NB4 (cell line): ENCODE measurements at regions not wholly inside any gene's neighbourhood (a gene's known extent, or its start where the extent isn't known, plus 50 kb on each side); places are given as distances from the start of the nearest gene placed in this dataset.
"Not testable (repeated sequence)": the region's sequence is repeated elsewhere in the genome, so short reads cannot be mapped to it uniquely, and the experiment has no call there.

Source experiments
- DNase-seq: peaks from one replicate; pipeline ENCODE4 v3.0.0; 2010; ENCODE audit warnings: low read depth
- H3K4me3 ChIP-seq: one replicate; pipeline ENCODE4 v1.5.1; 2011; ENCODE audit warnings: mild to moderate bottlenecking, low read depth, low read length, moderate library complexity
- CTCF ChIP-seq: IDR thresholded peaks from one replicate; pipeline ENCODE4 v1.5.1; 2012; ENCODE audit warnings: low read depth, low read length
- MAX ChIP-seq: IDR thresholded peaks from 2 replicates; pipeline ENCODE4 v1.6.1; 2011; ENCODE audit warnings: low read depth, low read length
- MYC ChIP-seq: IDR thresholded peaks from 2 replicates; pipeline ENCODE4 v1.6.1; 2011; ENCODE audit warnings: low read depth, low read length
- POLR2A ChIP-seq: IDR thresholded peaks from 2 replicates; pipeline ENCODE4 v1.6.1; 2011; ENCODE audit warnings: mild to moderate bottlenecking; ENCODE audit not compliant: insufficient read length; ENCODE audit errors: extremely low read depth

- TF ChIP-seq POLR2A: no peak
- no peak for TF ChIP-seq MAX
- no peak for TF ChIP-seq MYC
- TF ChIP-seq CTCF: no peak
- no peak overlapping the region for H3K4me3 ChIP-seq
- DNase-seq: no peak
These were observed 78.6 kb downstream of the EXTL2 start for GRCh38 chr1:100816049-100816448.

GRCh38 chr1:100820195-100820594 lies 74.4 kb downstream of the EXTL2 start:
- peak; percentile 3 for DNase-seq
- not testable (repeated sequence) for H3K4me3 ChIP-seq

- not testable (repeated sequence) for DNase-seq
These were observed 72.7 kb downstream of the EXTL2 start for GRCh38 chr1:100821919-100822318.

More at GRCh38 chr1:100821919-100822318, 72.7 kb downstream of the EXTL2 start:
- H3K4me3 ChIP-seq: not testable (repeated sequence)
